Neural progenitor cell (in vitro differentiated cells): ENCODE measurements at regions not wholly inside any gene's neighbourhood (a gene's known extent, or its start where the extent isn't known, plus 50 kb on each side); places are given as distances from the start of the nearest gene placed in this dataset.
"Not testable (repeated sequence)": the region's sequence is repeated elsewhere in the genome, so short reads cannot be mapped to it uniquely, and the experiment has no call there.

ENCODE experiments used
- DNase-seq: peaks from one replicate; pipeline ENCODE4 v3.0.0-alpha.2; 2016; ENCODE audit warnings: low spot score
- H2AFZ ChIP-seq: fragments of 200-600 bp; sonication (generic); replicated peaks from 2 replicates; pipeline ENCODE4 v1.6.1; 2016; ENCODE audit warnings: antibody characterized with exemption
- H3F3A ChIP-seq: fragments of 200-600 bp; sonication (generic); 2 replicates; pipeline ENCODE4 v1.6.1; 2016; ENCODE audit warnings: antibody characterized with exemption, low read depth
- H3K27ac ChIP-seq: fragments of 200-600 bp; sonication (generic); 2 replicates; pipeline ENCODE4 v1.5.1; 2016; ENCODE audit warnings: mild to moderate bottlenecking
- H3K27me3 ChIP-seq: fragments of 200-600 bp; sonication (generic); 2 replicates; pipeline ENCODE4 v1.6.1; 2016; ENCODE audit warnings: mild to moderate bottlenecking, moderate library complexity
- H3K36me3 ChIP-seq: fragments of 200-600 bp; sonication (generic); 2 replicates; pipeline ENCODE4 v1.5.1; 2016
- H3K4me1 ChIP-seq: fragments of 200-600 bp; sonication (generic); 2 replicates; pipeline ENCODE4 v1.6.1; 2016; ENCODE audit warnings: mixed run types
- H3K4me2 ChIP-seq: fragments of 200-600 bp; sonication (generic); 2 replicates; pipeline ENCODE4 v1.6.1; 2016
- H3K4me3 ChIP-seq: fragments of 200-600 bp; sonication (generic); 2 replicates; pipeline ENCODE4 v1.5.1; 2016
- H3K79me2 ChIP-seq: fragments of 200-600 bp; sonication (generic); 2 replicates; pipeline ENCODE4 v1.6.1; 2016; ENCODE audit warnings: low read depth
- H3K9ac ChIP-seq: fragments of 200-600 bp; sonication (generic); 2 replicates; pipeline ENCODE4 v1.6.1; 2016
- H3K9me3 ChIP-seq: fragments of 200-600 bp; sonication (generic); 2 replicates; pipeline ENCODE4 v1.5.1; 2016; ENCODE audit warnings: low read depth
- H4K20me1 ChIP-seq: fragments of 200-600 bp; sonication (generic); 2 replicates; pipeline ENCODE4 v1.6.1; 2016; ENCODE audit warnings: low read depth
- H3K27ac Mint-ChIP-seq: 3 replicates; pipeline ENCODE4 v1.8.0; 2021; ENCODE audit warnings: mixed read lengths
- H3K27me3 Mint-ChIP-seq: 2 replicates; pipeline ENCODE4 v1.8.0; 2022; ENCODE audit warnings: low read depth, mild to moderate bottlenecking, inconsistent platforms, moderate library complexity, mixed read lengths; ENCODE audit not compliant: insufficient read depth
- H3K36me3 Mint-ChIP-seq: 3 replicates; pipeline ENCODE4 v1.8.0; 2021; ENCODE audit warnings: mixed read lengths
- H3K4me1 Mint-ChIP-seq: 3 replicates; pipeline ENCODE4 v1.8.0; 2021; ENCODE audit warnings: mixed read lengths
- H3K4me3 Mint-ChIP-seq: 3 replicates; pipeline ENCODE4 v1.8.0; 2021; ENCODE audit warnings: mild to moderate bottlenecking, moderate library complexity, mixed read lengths
- H3K9me3 Mint-ChIP-seq: 3 replicates; pipeline ENCODE4 v1.8.0; 2020; ENCODE audit warnings: mixed read lengths
- CTCF ChIP-seq: fragments of 200-600 bp; sonication (generic); IDR thresholded peaks from 2 replicates; pipeline ENCODE4 v1.5.1; 2017; ENCODE audit warnings: antibody characterized with exemption, mild to moderate bottlenecking
- EZH2 ChIP-seq: fragments of 200-600 bp; sonication (generic); IDR thresholded peaks from 2 replicates; pipeline ENCODE4 v1.6.1; 2017; ENCODE audit warnings: antibody characterized with exemption, mild to moderate bottlenecking, moderate library complexity
- EZH2phosphoT487 ChIP-seq: fragments of 200-600 bp; sonication (generic); IDR thresholded peaks from 2 replicates; pipeline ENCODE4 v1.6.1; 2017; ENCODE audit warnings: antibody characterized with exemption

GRCh38 chr19:20318616-20319015, 151.6 kb downstream of the ZNF486 start:
- no peak overlapping the region for H2AFZ ChIP-seq
- TF ChIP-seq EZH2phosphoT487 = no peak
- no peak for TF ChIP-seq CTCF
- no peak for TF ChIP-seq EZH2
- Mint-ChIP-seq H3K27ac (no peak overlapping the region), H3K4me3 (no peak overlapping the region), H3K9me3 (peaks cover 8% of the 10 kb centered on the region), H3K4me1 (no peaks in the 10 kb centered on the region), H3K36me3 (no peaks in the 10 kb centered on the region), H3K27me3 (peaks cover 3% of the 10 kb centered on the region)
- H4K20me1 ChIP-seq = no peaks in the 10 kb centered on the region
- no peaks in the 10 kb centered on the region for H3K9me3 ChIP-seq
- no peaks in the 10 kb centered on the region for H3K4me1 ChIP-seq
- no peak overlapping the region for H3K4me2 ChIP-seq
- no peak overlapping the region for H3K9ac ChIP-seq
- no peak for DNase-seq
- H3K4me3 ChIP-seq = no peak overlapping the region
- H3K27me3 ChIP-seq = no peaks in the 10 kb centered on the region
- H3K79me2 ChIP-seq = no peaks in the 10 kb centered on the region
- H3K36me3 ChIP-seq = no peaks in the 10 kb centered on the region
- no peaks in the 10 kb centered on the region for H3F3A ChIP-seq
- no peak overlapping the region for H3K27ac ChIP-seq

- Histone ChIP-seq H3K4me2 (no peak overlapping the region), H3K27ac (no peak overlapping the region), H3K9ac (no peak overlapping the region), H4K20me1 (no peaks in the 10 kb centered on the region), H3K9me3 (no peaks in the 10 kb centered on the region), H3K36me3 (no peaks in the 10 kb centered on the region), H3K4me1 (no peaks in the 10 kb centered on the region), H3K79me2 (no peaks in the 10 kb centered on the region), H3K27me3 (no peaks in the 10 kb centered on the region), H3F3A (no peaks in the 10 kb centered on the region), H3K4me3 (no peak overlapping the region), H2AFZ (no peak overlapping the region)
- Mint-ChIP-seq H3K9me3 (peaks cover 10% of the 10 kb centered on the region), H3K27ac (no peak overlapping the region), H3K36me3 (no peaks in the 10 kb centered on the region), H3K27me3 (peaks cover 3% of the 10 kb centered on the region), H3K4me3 (no peak overlapping the region), H3K4me1 (no peaks in the 10 kb centered on the region)
- TF ChIP-seq CTCF = no peak
- TF ChIP-seq EZH2 = no peak
- no peak for TF ChIP-seq EZH2phosphoT487
- no peak for DNase-seq
Observed at GRCh38 chr19:20315543-20315942, 148.5 kb downstream of the ZNF486 start.

- no peak overlapping the region for H2AFZ ChIP-seq
- H3K9ac ChIP-seq = no peak overlapping the region
- H3K4me1 Mint-ChIP-seq = no peaks in the 10 kb centered on the region
- H3K4me1 ChIP-seq = no peaks in the 10 kb centered on the region
- H3K36me3 ChIP-seq = no peaks in the 10 kb centered on the region
- no peaks in the 10 kb centered on the region for H4K20me1 ChIP-seq
- H3K79me2 ChIP-seq = no peaks in the 10 kb centered on the region
- no peaks in the 10 kb centered on the region for H3K9me3 ChIP-seq
- H3K4me3 Mint-ChIP-seq = no peak overlapping the region
- H3K27ac ChIP-seq = no peak overlapping the region
- TF ChIP-seq EZH2phosphoT487 (no peak), CTCF (no peak), EZH2 (no peak)
- no peaks in the 10 kb centered on the region for H3F3A ChIP-seq
- DNase-seq = no peak
- no peak overlapping the region for H3K27ac Mint-ChIP-seq
- peaks cover 12% of the 10 kb centered on the region for H3K9me3 Mint-ChIP-seq
- H3K27me3 ChIP-seq = no peaks in the 10 kb centered on the region
- H3K36me3 Mint-ChIP-seq = no peaks in the 10 kb centered on the region
- no peak overlapping the region for H3K4me2 ChIP-seq
- H3K27me3 Mint-ChIP-seq = peaks cover under 1% of the 10 kb centered on the region
- H3K4me3 ChIP-seq = no peak overlapping the region
Observed at GRCh38 chr19:20313894-20314293, 146.9 kb downstream of the ZNF486 start.

- Histone ChIP-seq H4K20me1 (no peaks in the 10 kb centered on the region), H2AFZ (no peak overlapping the region), H3K27me3 (no peaks in the 10 kb centered on the region), H3K4me2 (no peak overlapping the region), H3F3A (no peaks in the 10 kb centered on the region), H3K9ac (no peak overlapping the region), H3K27ac (no peak overlapping the region), H3K4me3 (no peak overlapping the region), H3K4me1 (no peaks in the 10 kb centered on the region), H3K36me3 (no peaks in the 10 kb centered on the region), H3K79me2 (no peaks in the 10 kb centered on the region), H3K9me3 (no peaks in the 10 kb centered on the region)
- Mint-ChIP-seq H3K27me3 (no peaks in the 10 kb centered on the region), H3K4me1 (no peaks in the 10 kb centered on the region), H3K36me3 (no peaks in the 10 kb centered on the region), H3K9me3 (peaks cover 6% of the 10 kb centered on the region), H3K4me3 (no peak overlapping the region), H3K27ac (no peak overlapping the region)
- no peak for TF ChIP-seq CTCF
- TF ChIP-seq EZH2phosphoT487 = no peak
- TF ChIP-seq EZH2 = no peak
- DNase-seq = no peak
Observed at GRCh38 chr19:20307127-20307526, 140.1 kb downstream of the ZNF486 start.

- not testable (repeated sequence) for H3K4me3 Mint-ChIP-seq, H3K4me1 Mint-ChIP-seq, H3K27ac Mint-ChIP-seq, DNase-seq, H3K9me3 ChIP-seq, H3K27me3 Mint-ChIP-seq, H3K27ac ChIP-seq, H3K4me1 ChIP-seq, H3K27me3 ChIP-seq, H3K9ac ChIP-seq, H3K36me3 Mint-ChIP-seq, H2AFZ ChIP-seq, H3K79me2 ChIP-seq, H3F3A ChIP-seq, H4K20me1 ChIP-seq, H3K4me3 ChIP-seq, H3K4me2 ChIP-seq, H3K36me3 ChIP-seq
- peaks cover 16% of the 10 kb centered on the region for H3K9me3 Mint-ChIP-seq
Observed at GRCh38 chr19:20296314-20296713, 129.3 kb downstream of the ZNF486 start.
